Erythroblast (primary cell): ENCODE measurements at regions not wholly inside any gene's neighbourhood (a gene's known extent, or its start where the extent isn't known, plus 50 kb on each side); places are given as distances from the start of the nearest gene placed in this dataset.

Experiments used
- DNase-seq, 2 experiments: peaks; one replicate each; lab custom pipeline; 2025; lab: John Stamatoyannopoulos, UW
- GATA1 ChIP-seq: IDR thresholded peaks from 2 replicates; pipeline ENCODE4 v1.6.1; 2011; ENCODE audit warnings: low read depth, mild to moderate bottlenecking, control low read depth, low read length, moderate library complexity
- POLR2A ChIP-seq: IDR thresholded peaks from 2 replicates; pipeline ENCODE4 v1.6.1; 2011; ENCODE audit warnings: mild to moderate bottlenecking, low read length

DNA sequence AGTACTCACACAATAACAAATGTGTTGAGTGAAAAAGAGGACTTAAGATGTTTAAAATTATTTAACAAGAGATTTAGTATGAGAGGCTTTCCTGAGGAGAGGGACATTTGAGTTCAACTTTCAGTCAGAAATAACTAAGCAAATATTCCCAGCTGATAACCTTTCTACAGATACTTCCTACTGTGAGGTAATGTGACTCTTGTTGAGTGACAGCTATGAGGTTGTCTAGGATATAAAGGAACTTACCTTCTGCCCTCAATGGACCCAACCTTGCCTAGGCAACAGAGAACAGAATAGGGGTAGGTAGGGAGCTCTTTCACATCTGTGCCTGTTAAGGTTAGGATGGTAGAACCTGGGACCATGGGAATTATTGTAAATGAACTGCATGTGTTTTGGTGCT is 54.7 kb downstream of the GLUD2 start:
- no peak for DNase-seq
- TF ChIP-seq POLR2A, result no peak
- no peak for TF ChIP-seq GATA1

DNA sequence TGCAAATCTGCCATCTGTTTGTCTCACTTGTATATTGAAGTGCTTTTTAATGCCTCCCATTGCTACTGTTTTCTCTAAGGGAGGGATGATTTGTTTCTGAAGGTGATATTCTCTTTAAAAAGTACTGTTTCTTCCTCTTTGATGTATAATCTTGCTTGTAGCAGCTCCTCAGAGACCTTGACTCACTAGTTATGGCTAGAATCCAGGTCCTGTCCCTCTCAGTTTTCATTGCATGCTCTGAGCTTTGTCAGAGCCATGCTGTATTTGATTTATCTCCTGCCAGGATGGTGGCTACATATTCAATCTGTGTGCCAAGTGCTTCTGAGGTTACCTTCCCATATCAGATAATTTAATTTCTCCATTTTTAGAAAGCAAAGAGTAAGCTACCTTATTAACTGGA is 56.0 kb downstream of the GLUD2 start:
- no peak for TF ChIP-seq GATA1
- DNase-seq, result no peak

DNA sequence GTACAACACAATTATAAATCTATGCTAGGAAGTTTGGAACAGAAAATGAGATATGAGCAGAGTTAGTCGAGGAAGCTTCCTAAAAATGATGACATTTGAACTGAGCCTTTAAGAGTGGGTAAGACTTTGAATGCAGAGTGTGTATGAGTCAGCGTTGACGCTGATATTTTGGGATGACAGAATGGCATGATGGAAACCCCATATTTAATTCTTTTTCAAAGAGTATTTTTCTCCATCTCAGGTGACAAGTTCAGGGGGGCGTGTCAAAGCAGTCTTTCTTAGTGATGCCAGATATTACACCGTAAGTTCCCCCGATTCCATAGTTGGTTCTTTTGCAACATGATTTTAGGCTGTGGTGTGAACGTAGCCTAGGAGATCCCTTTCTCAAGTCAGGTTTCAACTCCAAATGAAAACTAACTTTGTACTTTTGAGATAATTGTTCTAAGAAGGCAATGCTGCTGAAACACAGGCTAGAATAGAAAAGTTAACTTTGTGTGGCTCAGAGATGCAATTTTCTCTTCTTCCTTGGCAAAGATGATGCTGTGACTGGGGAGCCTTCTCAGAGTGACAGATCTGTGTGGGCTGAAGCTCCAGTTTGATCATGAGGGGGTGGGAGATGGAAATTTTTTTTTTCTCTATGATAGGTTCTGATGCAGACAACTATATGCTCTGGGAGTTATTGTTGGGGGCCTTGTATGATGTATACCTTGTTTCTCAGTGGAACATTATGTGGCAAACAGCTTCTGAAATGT is 59.2 kb downstream of the GLUD2 start:
- TF ChIP-seq POLR2A (no peak), GATA1 (no peak)

DNA sequence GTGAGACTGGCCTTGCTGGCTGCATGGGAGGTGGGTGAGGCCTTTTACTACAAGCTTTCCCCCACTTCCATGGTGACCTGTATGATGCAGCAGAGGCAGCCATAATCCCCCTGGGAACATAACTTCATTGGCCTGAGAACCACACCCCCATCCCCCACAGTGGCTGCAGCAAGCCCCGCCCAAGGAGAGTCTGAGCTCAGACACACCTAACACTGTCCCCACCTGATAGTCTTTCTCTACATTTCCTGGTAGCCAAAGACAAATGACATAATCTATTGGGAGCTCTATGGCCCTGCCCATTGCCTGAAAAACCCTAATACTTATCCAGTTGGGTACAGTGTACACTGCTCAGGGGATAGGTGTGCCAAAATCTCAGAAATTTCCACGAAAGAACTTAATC is 62.6 kb downstream of the GLUD2 start:
- no peak for TF ChIP-seq GATA1
- TF ChIP-seq POLR2A, result no peak
- DNase-seq, result no peak

More for the DNA sequence above, 59.2 kb downstream of the GLUD2 start:
- DNase-seq, result no peak

DNA sequence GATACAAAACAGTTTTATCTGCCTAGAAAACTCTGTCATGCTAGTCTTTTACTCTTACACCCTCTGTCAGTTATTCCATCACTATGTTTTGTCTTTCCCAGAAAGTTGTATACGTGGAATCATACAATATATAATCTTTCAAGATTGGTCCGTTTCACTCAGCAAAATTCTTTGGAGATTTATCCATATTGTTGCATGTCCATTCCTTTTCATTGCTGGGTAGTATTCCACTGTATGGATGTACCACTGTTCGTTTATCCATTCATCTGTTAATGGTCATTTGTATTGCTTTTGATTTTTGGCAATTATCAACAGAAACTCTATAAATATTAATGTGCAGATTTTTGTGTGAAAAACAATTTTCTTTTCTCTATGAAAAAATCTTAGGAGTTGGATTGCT is 63.1 kb downstream of the GLUD2 start:
- no peak for TF ChIP-seq POLR2A
- no peak for TF ChIP-seq GATA1
- DNase-seq, result no peak

DNA sequence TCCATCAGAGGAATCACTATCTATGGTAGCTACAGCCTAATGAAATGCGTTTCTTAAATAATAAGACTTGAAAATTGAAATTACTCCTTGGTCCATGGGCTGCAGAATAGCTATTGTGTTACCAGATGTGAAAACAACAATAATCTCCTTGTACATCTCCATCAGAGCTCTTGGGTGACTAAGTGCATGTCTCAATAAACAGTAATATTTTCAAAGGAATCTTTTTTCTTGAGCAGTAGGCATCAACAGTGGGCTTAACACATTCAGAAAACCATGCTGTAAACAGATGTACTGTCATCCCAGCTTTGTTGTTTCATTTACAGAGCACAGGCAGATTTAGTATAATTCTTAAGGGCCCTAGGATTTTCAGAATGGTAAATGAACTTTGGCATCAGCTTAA is 67.3 kb downstream of the GLUD2 start:
- no peak for TF ChIP-seq POLR2A
- DNase-seq, result no peak

DNA sequence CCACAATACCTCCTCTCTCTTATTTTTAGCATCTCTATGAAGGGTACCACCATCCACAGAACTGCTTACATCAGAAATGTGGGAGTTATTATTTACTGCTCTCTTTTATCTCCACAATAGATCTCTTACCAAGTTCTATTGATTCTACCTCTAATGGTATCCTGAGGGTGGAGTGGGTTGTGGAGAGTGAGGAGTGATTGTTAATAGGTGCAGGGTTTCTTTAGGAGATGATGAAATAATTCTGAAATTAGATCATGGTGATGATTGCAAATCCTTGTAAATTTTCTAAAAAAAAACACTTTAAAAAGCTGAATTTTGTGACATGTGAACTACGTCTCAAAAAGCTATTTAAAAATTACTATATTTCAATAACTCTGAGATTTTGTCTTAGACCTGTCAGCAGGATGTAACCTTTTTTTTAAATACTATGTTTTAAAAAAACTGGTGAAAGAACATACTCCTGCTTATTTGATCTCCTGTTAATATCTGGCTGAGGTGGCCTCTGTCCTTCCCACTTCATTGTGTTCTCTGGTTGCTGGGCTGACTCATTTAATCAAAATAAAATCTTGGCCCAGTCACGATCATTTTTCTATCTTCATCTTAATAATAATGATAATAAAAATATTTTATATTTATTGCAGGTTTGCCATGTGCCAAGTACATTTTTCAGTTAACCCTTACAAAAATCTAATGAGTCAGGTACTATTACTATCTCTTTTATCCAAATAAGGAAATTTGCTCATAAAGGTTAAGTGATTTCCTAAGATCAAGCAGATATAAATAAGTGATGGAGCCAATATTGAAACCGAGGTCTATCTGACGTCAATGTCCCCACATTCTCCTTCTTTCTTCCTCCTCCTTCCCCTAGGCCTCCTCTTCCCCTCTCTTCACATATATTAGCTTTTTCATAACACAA is 73.5 kb downstream of the GLUD2 start:
- TF ChIP-seq GATA1, result no peak
- TF ChIP-seq POLR2A, result no peak
- DNase-seq, result no peak

DNA sequence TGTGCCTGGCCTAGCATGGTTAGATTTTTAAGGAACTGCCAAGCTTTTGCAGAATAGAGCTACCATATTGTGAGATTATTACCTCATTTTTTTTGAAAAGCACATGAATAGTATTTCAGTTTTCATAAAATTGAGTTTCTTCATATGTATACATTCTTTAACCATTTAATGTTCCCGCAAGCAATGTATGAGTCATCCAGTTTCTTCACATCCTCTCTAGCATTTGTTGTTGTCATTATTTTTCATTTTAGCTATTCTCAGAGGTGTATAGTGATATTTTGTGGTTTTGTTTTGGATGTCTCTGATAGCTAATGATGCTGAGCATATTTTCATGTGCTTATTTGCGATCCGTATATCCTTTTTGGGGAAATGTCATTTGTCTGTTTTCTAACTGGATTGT is 74.9 kb downstream of the GLUD2 start:
- DNase-seq, result no peak
- no peak for TF ChIP-seq GATA1

DNA sequence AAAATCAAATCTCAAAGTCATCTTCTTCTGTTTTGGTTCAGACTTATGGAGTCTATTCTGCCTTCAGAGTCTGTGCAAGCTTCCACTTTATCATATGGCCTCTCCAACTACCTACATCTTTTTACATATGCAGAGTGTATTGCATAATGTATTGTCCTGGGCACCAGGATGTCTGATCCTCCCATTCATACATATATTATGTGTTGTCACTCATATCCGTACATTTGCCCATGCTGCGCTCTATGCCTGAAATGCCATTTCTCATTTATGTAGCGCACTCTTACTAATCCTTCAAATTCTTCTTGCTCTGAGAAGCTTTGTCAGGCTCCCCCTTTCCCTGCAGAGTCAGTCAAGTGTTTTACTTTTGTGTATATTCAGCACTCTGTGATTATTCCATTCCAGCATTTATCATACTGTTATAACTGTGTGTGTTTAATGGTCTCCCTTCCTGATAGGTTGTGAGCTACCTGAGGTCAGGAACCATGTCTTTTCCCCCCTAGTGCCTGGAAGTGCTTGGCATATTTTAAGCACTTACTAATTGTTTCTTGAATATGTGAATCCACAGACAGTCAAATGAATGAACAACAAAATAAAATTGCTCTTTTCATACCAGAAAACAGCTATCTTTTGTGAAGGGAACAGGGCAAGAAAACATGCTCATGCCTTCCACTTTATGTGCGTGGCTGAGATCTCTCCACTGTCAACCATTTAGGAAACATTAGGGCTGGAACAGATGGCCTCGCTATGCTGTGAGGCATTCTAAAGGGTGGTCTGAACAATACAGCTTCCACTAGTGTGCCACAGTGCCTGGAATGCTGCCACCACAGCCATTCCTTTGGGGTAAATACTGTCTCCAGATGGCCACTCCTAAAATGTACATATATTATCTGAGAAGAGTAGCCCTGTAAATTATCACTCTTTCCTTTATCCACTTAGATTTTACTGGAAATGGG is 81.8 kb downstream of the GLUD2 start:
- no peak for TF ChIP-seq GATA1
- TF ChIP-seq POLR2A, result no peak
- no peak for DNase-seq

DNA sequence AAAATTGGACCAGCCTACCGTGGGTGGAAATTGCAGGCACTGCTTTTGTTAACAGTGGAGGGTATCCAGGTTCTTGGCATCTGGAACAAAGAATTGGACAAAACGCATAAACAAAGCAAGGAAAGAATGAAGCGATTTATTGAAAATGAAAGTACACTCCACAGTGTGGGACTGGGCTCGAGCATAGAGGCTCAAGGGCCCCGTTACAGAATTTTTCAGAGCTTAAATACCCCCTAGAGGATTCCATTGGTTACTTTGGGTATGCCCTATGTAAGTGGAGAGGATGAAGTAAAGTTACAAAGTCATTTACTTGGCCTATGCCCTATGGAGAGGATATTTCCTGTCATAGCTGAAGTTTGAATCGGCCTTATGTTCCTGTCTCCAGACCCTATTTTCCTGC is 85.3 kb downstream of the GLUD2 start:
- TF ChIP-seq GATA1, result no peak
- no peak for TF ChIP-seq POLR2A
- DNase-seq, result no peak

DNA sequence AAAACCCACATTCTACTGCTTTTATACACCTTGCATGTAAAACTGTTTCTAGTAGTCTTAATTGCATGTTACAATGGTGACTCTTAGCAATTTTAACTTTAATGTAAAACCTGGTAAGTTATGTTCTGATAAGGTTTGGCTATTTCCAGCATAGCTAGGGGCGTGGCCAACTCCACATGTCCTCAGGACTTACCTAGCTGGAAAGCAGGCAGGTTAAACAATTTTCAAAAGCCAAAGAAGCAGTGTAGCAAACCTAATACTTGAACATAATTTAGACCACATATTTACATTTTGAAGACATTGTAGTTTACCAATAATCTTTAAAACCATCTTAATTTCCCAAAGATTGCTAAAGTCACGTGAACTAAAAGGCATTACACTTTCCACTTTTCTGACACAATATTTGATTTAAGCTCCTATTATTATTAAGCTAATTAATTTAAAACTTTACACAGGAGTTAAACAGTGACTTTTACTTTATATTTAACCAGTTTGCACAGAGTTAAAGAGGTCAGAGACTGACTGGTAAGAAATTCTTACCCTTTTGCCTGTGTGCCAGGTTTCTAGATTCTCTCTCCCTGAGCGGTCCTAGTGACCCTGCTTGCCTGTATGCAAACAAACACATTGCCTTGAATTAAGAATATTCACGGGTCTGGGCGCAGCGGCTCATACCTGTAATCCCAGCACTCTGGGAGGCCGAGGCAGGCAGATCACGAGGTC is 88.2 kb downstream of the GLUD2 start:
- TF ChIP-seq GATA1 (no peak), POLR2A (no peak)
- no peak for DNase-seq

DNA sequence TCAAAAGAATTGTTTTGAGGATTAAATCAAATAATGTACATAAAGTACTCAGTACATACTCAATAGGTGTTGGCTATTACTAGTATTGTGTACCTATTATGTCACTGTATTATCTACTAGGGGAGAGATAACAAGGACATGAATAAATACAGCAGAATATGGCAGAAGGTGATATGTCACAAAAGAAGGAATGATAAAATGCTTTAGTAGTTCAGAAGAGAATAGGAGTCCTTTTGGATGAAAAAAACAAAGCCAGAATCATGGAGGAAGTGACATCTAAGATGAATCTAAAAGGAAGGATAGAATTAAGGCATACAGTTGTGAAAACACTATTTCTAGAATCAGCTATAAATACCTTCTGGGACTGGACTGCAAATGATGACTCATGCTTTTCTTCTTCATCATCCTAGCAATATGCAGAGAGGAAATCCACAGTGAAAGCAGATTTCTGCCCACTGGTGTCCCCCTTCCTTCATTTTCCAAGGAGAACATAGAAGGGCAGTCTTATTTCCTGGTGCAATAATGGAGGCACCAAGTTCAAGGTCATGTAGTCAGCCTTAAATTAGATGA is 98.7 kb downstream of the GLUD2 start:
- no peak for TF ChIP-seq POLR2A
- TF ChIP-seq GATA1, result no peak
- no peak for DNase-seq

DNA sequence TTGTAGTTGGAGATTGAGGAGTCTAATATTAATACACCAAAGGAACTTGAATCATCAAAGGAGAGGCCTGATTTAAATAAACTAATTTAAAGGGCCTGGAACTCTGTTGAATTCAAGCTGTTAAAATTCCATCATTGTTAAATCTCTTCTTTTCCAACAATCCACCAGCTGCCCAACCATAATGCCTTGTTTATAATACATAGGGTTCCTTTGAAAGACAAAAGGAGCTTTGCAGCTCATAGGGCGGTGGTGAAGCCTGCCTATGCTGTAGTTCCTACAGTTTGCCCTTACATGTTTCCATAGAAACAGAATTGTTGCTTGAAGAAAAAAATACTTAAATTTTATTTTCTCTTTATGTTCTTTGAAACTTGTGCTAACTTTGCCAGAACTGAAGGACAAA is 102.8 kb downstream of the GLUD2 start:
- DNase-seq, result no peak
- no peak for TF ChIP-seq GATA1
- TF ChIP-seq POLR2A, result no peak
